ENCODE measurements at regions not wholly inside any gene's neighbourhood (a gene's known extent, or its start where the extent isn't known, plus 50 kb on each side); places are given as distances from the start of the nearest gene placed in this dataset.

DNA sequence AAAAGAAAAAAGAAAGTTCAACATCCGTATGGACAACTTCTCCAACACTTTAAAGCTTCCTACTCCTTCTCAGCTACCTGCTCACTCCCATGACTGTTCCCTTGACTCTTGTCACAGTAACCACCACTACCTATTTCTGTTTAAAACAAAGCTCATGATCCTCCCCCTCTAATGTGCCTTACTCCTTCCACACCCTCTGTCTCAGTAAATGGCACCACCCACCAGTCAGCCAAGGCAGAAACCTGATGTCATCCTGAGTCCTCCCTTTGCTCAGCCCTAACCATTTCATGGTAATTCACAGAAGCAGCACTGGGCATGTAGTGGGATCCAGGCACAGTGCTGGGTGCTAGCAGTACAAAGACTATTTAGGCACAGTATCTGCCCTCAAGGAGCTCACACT, 63.0 kb upstream of the PPM1J start:
- Histone ChIP-seq H3K23ac (ENCODE audit: low read depth, low read length) (no peak overlapping the region), H3K9me3 (ENCODE audit: control insufficient read depth, insufficient read depth, low read length) (peaks cover 3% of the 10 kb centered on the region), H2BK5ac (ENCODE audit: low read depth, low read length, poor library complexity, severe bottlenecking) (no peak overlapping the region), H4K5ac (ENCODE audit: low read depth, low read length) (no peak overlapping the region), H3K14ac (replicated peaks; ENCODE audit: low read depth, low read length) (no peak overlapping the region), H2BK20ac (ENCODE audit: low read depth, low read length) (no peak overlapping the region), H3K4me2 (ENCODE audit: low read depth, low read length) (no peak overlapping the region), H4K8ac (ENCODE audit: low read depth in 2 of 2, low read length in 2 of 2) (no peak overlapping the region), H4K91ac (ENCODE audit: insufficient read depth, low read depth, low read length) (no peak overlapping the region), H3K4me3 (ENCODE audit: insufficient read depth, low read depth, low read length) (no peak overlapping the region), H3K56ac (ENCODE audit: extremely low read depth, insufficient read depth, low read length) (no peak overlapping the region), H4K20me1 (ENCODE audit: insufficient read depth, low read length) (no peaks in the 10 kb centered on the region), H3K9ac (ENCODE audit: low read depth, low read length) (no peak overlapping the region), H3K18ac (ENCODE audit: low read depth, low read length) (no peak overlapping the region), H2BK15ac (ENCODE audit: low read depth, low read length) (no peak overlapping the region), H2BK120ac (ENCODE audit: low read depth, low read length) (no peak overlapping the region), H3K27ac (ENCODE audit: insufficient read depth, low read length) (no peak overlapping the region), H3K4me1 (ENCODE audit: control insufficient read depth, insufficient read depth, low read length) (no peaks in the 10 kb centered on the region), H3K9me1 (ENCODE audit: insufficient read depth, low read length) (no peaks in the 10 kb centered on the region), H3K79me1 (ENCODE audit: low read depth in 1 of 2, low read length in 2 of 2) (no peaks in the 10 kb centered on the region), H2AK9ac (replicated peaks; ENCODE audit: low read depth, low read length, poor library complexity) (no peak overlapping the region), H3K4ac (ENCODE audit: low read depth, low read length) (no peak overlapping the region), H2AK5ac (ENCODE audit: low read depth, low read length) (no peak overlapping the region), H3K36me3 (ENCODE audit: control insufficient read depth, insufficient read depth, low read length) (no peaks in the 10 kb centered on the region), H3K27me3 (ENCODE audit: control insufficient read depth, insufficient read depth, low read length) (peaks cover 17% of the 10 kb centered on the region), H2AFZ (replicated peaks; ENCODE audit: low read length, poor library complexity) (no peak overlapping the region)
- intact Hi-C loops (cut with micrococcal nuclease): no loop called here
- dilution Hi-C loops (cut with HindIII; ENCODE audit: low sequenced_read_pairs, unreplicated experiment): no loop called here
- no TSS peak for BruUV-seq (replicated peaks)
- CTCF ChIA-PET: interaction anchor here (0.9 kb wide), 1 partner anchor 14 kb away, joined by 4 read pairs; no protein-coding TSS in a partner anchor
- TF ChIP-seq SMC3 (IDR thresholded peaks at IDR 0.05; ENCODE audit: low read depth, low read length) (no peak), RFX5 (IDR thresholded peaks at IDR 0.05; ENCODE audit: low read depth, low read length) (no peak), NFE2L2 (IDR thresholded peaks at IDR 0.05; ENCODE audit: low read depth, low read length) (no peak), CHD1 (IDR thresholded peaks at IDR 0.05; ENCODE audit: low read depth, low read length) (no peak), MAZ (IDR thresholded peaks at IDR 0.05; ENCODE audit: borderline replicate concordance, low read depth, low read length) (no peak), POLR2A (IDR thresholded peaks at IDR 0.05; ENCODE audit: low read depth, low read length) (no peak), BHLHE40 (IDR thresholded peaks at IDR 0.05; ENCODE audit: low read depth, low read length) (no peak)
- in situ Hi-C loops (cut with MboI; ENCODE audit: low sequenced_read_pairs): no loop called here
- ATAC-seq (ENCODE audit: low read depth) (no peak), DNase-seq (no peak)
- POLR2A ChIA-PET (ENCODE audit: unreplicated experiment): no interaction called here
- WGBS, 2 experiments (ENCODE audit: extremely low coverage in 2 of 2, insufficient read length in 1 of 2): no CpG with 5 or more reads among the region's 1 CpG

Measured in IMR-90 (cell line).